SK-N-SH (cell line): ENCODE measurements at regions not wholly inside any gene's neighbourhood (a gene's known extent, or its start where the extent isn't known, plus 50 kb on each side); places are given as distances from the start of the nearest gene placed in this dataset.

Experiments
- CTCF ChIA-PET: fragments of 300-600, 350-600 bp; formaldehyde crosslinking; extraction: SDS; loops from one replicate; lab custom pipeline; 2021; lab: Yijun Ruan, JAX
- POLR2A ChIA-PET: fragments of 350-600 bp; sonication (Branson Sonifier 250); formaldehyde crosslinking; extraction: SDS; loops from one replicate; lab custom pipeline; 2020; ENCODE audit warnings: antibody characterized with exemption, inconsistent platforms; lab: Yijun Ruan, JAX
- DNase-seq: peaks from one replicate; pipeline ENCODE4 v3.0.0; 2012
- H2AFZ ChIP-seq: fragments of 200-600 bp; sonication (generic); 2 replicates; pipeline ENCODE4 v1.8.1; 2016; ENCODE audit warnings: antibody characterized with exemption, mild to moderate bottlenecking, low read depth
- H3F3A ChIP-seq: fragments of 200-600 bp; sonication (generic); replicated peaks from 2 replicates; pipeline ENCODE3; 2016; ENCODE audit warnings: antibody characterized with exemption, mild to moderate bottlenecking; ENCODE audit not compliant: insufficient read depth
- H3K27ac ChIP-seq, 2 experiments: fragments of 200-500 bp in 1 of 2; fragments of 200-600 bp in 1 of 2; sonication (Bioruptor generic) in 1 of 2; sonication (generic), shearing (Covaris generic) in 1 of 2; 2 replicates each; pipeline versions ENCODE4 v1.5.1 to v1.6.1; 2014 to 2016; ENCODE audit warnings: low read depth in 2 of 2, inconsistent platforms in 1 of 2, low read length in 1 of 2, mild to moderate bottlenecking in 1 of 2, mixed read lengths in 1 of 2
- H3K27me3 ChIP-seq: fragments of 200-600 bp; sonication (generic), shearing (Covaris generic); 2 replicates; pipeline ENCODE4 v1.6.1; 2016; ENCODE audit warnings: mixed run types; ENCODE audit not compliant: insufficient read depth
- H3K36me3 ChIP-seq, 2 experiments: fragments of 200-500 bp in 1 of 2; fragments of 200-600 bp in 1 of 2; sonication (Bioruptor generic) in 1 of 2; sonication (generic) in 1 of 2; replicated peaks in 1 of 2; 2 replicates each; pipeline versions ENCODE3 to v1.5.1; 2014 to 2016; ENCODE audit warnings: low read length in 1 of 2, mild to moderate bottlenecking in 1 of 2; ENCODE audit not compliant: insufficient read depth in 2 of 2, control insufficient read depth in 1 of 2
- H3K4me1 ChIP-seq, 2 experiments: fragments of 200-500 bp in 1 of 2; fragments of 200-600 bp in 1 of 2; sonication (Bioruptor generic) in 1 of 2; sonication (generic), shearing (Covaris generic) in 1 of 2; 2 replicates each; pipeline versions ENCODE4 v1.5.1 to v1.6.1; 2014 to 2016; ENCODE audit warnings: low read depth in 1 of 2, low read length in 1 of 2, mixed run types in 1 of 2; ENCODE audit not compliant: insufficient read depth in 2 of 2, control insufficient read depth in 1 of 2
- H3K4me2 ChIP-seq: fragments of 200-600 bp; sonication (generic), shearing (Covaris generic); 2 replicates; pipeline ENCODE4 v1.6.1; 2017; ENCODE audit warnings: mixed run types
- H3K4me3 ChIP-seq, 2 experiments: fragments of 200-500 bp in 1 of 2; fragments of 200-600 bp in 1 of 2; sonication (Bioruptor generic) in 1 of 2; sonication (generic), shearing (Covaris generic) in 1 of 2; 2 replicates each; pipeline versions ENCODE4 v1.5.1 to v1.8.1; 2014 to 2016; ENCODE audit warnings: low read depth in 2 of 2, inconsistent platforms in 1 of 2, low read length in 1 of 2, mild to moderate bottlenecking in 1 of 2, mixed read lengths in 1 of 2, moderate library complexity in 1 of 2
- H3K79me2 ChIP-seq: fragments of 200-600 bp; sonication (generic); 2 replicates; pipeline ENCODE4 v1.8.1; 2017; ENCODE audit warnings: mild to moderate bottlenecking; ENCODE audit not compliant: insufficient read depth
- H3K9ac ChIP-seq: fragments of 200-600 bp; sonication (generic); 2 replicates; pipeline ENCODE4 v1.6.1; 2017; ENCODE audit warnings: mixed run types
- H3K9me2 ChIP-seq: fragments of 200-600 bp; sonication (generic); 2 replicates; pipeline ENCODE4 v1.6.1; 2017; ENCODE audit warnings: mixed run types
- H3K9me3 ChIP-seq: fragments of 200-600 bp; sonication (generic); 2 replicates; pipeline ENCODE4 v1.6.1; 2017; ENCODE audit warnings: mixed run types, mild to moderate bottlenecking, moderate library complexity
- H4K20me1 ChIP-seq: fragments of 200-600 bp; sonication (generic); 2 replicates; pipeline ENCODE4 v1.6.1; 2017; ENCODE audit warnings: mild to moderate bottlenecking, mixed run types; ENCODE audit not compliant: insufficient read depth
- GABPA ChIP-seq: IDR thresholded peaks from 2 replicates; pipeline ENCODE4 v1.4.0; 2012; ENCODE audit warnings: low read depth, mild to moderate bottlenecking
- GATA2 ChIP-seq: sonication (generic); formaldehyde crosslinking; IDR thresholded peaks from 2 replicates; pipeline ENCODE4 v1.5.0; 2020; ENCODE audit warnings: mild to moderate bottlenecking, missing genetic modification reagents
- IRF3 ChIP-seq: fragments of 150-350 bp; IDR thresholded peaks from 2 replicates; pipeline ENCODE4 v1.6.1; 2016; ENCODE audit warnings: mild to moderate bottlenecking, low read depth, low read length
- JUND ChIP-seq: IDR thresholded peaks from 2 replicates; pipeline ENCODE4 v1.4.0; 2012
- MAX ChIP-seq: IDR thresholded peaks from 2 replicates; pipeline ENCODE4 v1.4.0; 2012; ENCODE audit warnings: low read depth
- MEF2A ChIP-seq: IDR thresholded peaks from 2 replicates; pipeline ENCODE4 v1.4.0; 2012; ENCODE audit warnings: low read depth, borderline replicate concordance
- MXI1 ChIP-seq: IDR thresholded peaks from 2 replicates; pipeline ENCODE4 v1.6.1; 2012; ENCODE audit warnings: mild to moderate bottlenecking, low read depth, low read length, improper control_type of control experiment
- NFIC ChIP-seq: IDR thresholded peaks from 2 replicates; pipeline ENCODE4 v1.4.0; 2012; ENCODE audit warnings: borderline replicate concordance
- NRF1 ChIP-seq: IDR thresholded peaks from 2 replicates; pipeline ENCODE4 v1.6.1; 2012; ENCODE audit warnings: low read depth, mild to moderate bottlenecking, low read length
- PBX3 ChIP-seq: IDR thresholded peaks from 2 replicates; pipeline ENCODE4; 2012
- RCOR1 ChIP-seq: fragments of 150-350 bp; IDR thresholded peaks from 2 replicates; pipeline ENCODE4 v1.6.1; 2017; ENCODE audit warnings: antibody characterized with exemption, low read length
- REST ChIP-seq: IDR thresholded peaks from 2 replicates; pipeline ENCODE4 v1.6.1; 2012; ENCODE audit warnings: mild to moderate bottlenecking, low read depth, low read length, moderate library complexity
- RFX5 ChIP-seq: IDR thresholded peaks from 2 replicates; pipeline ENCODE4 v1.6.1; 2012; ENCODE audit warnings: mild to moderate bottlenecking, improper control_type of control experiment, low read length
- RXRA ChIP-seq: IDR thresholded peaks from 2 replicates; pipeline ENCODE4 v1.4.0; 2012; ENCODE audit warnings: low read depth, mild to moderate bottlenecking, borderline replicate concordance
- SIN3A ChIP-seq: IDR thresholded peaks from 2 replicates; pipeline ENCODE4 v1.6.1; 2012; ENCODE audit warnings: low read depth, mild to moderate bottlenecking, low read length, moderate library complexity, borderline replicate concordance
- TCF12 ChIP-seq: IDR thresholded peaks from 2 replicates; pipeline ENCODE4 v1.4.0; 2012
- TEAD4 ChIP-seq: IDR thresholded peaks from 2 replicates; pipeline ENCODE4 v1.4.0; 2012; ENCODE audit warnings: mild to moderate bottlenecking, borderline replicate concordance; ENCODE audit not compliant: insufficient read depth
- USF2 ChIP-seq: fragments of 150-350 bp; IDR thresholded peaks from 2 replicates; pipeline ENCODE4 v1.6.1; 2017; ENCODE audit warnings: antibody characterized with exemption, low read length, low read depth, borderline replicate concordance
- YY1 ChIP-seq: IDR thresholded peaks from 2 replicates; pipeline ENCODE4 v1.4.0; 2012; ENCODE audit warnings: low read depth, mild to moderate bottlenecking
- ZBTB33 ChIP-seq: IDR thresholded peaks from 2 replicates; pipeline ENCODE4 v1.4.0; 2012; ENCODE audit warnings: low read depth, borderline replicate concordance
- WGBS: methylation state at CpG from one replicate; pipeline ENCODE4 v1.1.6; 2017; ENCODE audit warnings: low lambda C conversion rate; 5-methylcytosine and 5-hydroxymethylcytosine counted together

GRCh38 chr6:74510878-74511277 lies 695.0 kb downstream of the COL12A1 start:
- no peaks in the 10 kb centered on the region for H3K27me3 ChIP-seq
- POLR2A ChIA-PET, result no interaction called here
- no peak overlapping the region for H2AFZ ChIP-seq
- no peaks in the 10 kb centered on the region for H3K4me1 ChIP-seq
- no peaks in the 10 kb centered on the region for H4K20me1 ChIP-seq
- H3K9me2 ChIP-seq, result no peaks in the 10 kb centered on the region
- H3K4me2 ChIP-seq, result no peak overlapping the region
- no peaks in the 10 kb centered on the region for H3K9me3 ChIP-seq
- DNase-seq, result no peak
- no peaks in the 10 kb centered on the region for H3F3A ChIP-seq
- no peak overlapping the region for H3K27ac ChIP-seq
- 26% methylated on average over 3 of the region's 3 CpGs for WGBS
- no peak overlapping the region for H3K9ac ChIP-seq
- no peak for TF ChIP-seq YY1
- no peak for TF ChIP-seq MAX
- no peak for TF ChIP-seq USF2
- TF ChIP-seq NRF1, result no peak
- no peak for TF ChIP-seq RCOR1
- TF ChIP-seq SIN3A, result no peak
- no peak for TF ChIP-seq MXI1
- no peak for TF ChIP-seq TCF12
- TF ChIP-seq NFIC, result no peak
- no peak for TF ChIP-seq TEAD4
- no peak for TF ChIP-seq RFX5
- TF ChIP-seq GABPA, result no peak
- TF ChIP-seq ZBTB33, result no peak
- no peak for TF ChIP-seq MEF2A
- TF ChIP-seq JUND, result no peak
- no peak for TF ChIP-seq RXRA
- H3K79me2 ChIP-seq, result no peaks in the 10 kb centered on the region
- CTCF ChIA-PET, result interaction anchor here (1.0 kb wide), 1 partner anchor 11 kb away, joined by 3 read pairs; no protein-coding TSS in a partner anchor
- no peak overlapping the region for H3K4me3 ChIP-seq
- H3K36me3 ChIP-seq, result no peaks in the 10 kb centered on the region

- no peak overlapping the region for H2AFZ ChIP-seq
- CTCF ChIA-PET, result no interaction called here
- no peaks in the 10 kb centered on the region for H3K4me1 ChIP-seq
- H3K4me2 ChIP-seq, result no peak overlapping the region
- no peaks in the 10 kb centered on the region for H3F3A ChIP-seq
- H3K9me2 ChIP-seq, result no peaks in the 10 kb centered on the region
- H3K9me3 ChIP-seq, result peaks cover 4% of the 10 kb centered on the region; the same call in 1 of the 2 replicates
- no peaks in the 10 kb centered on the region for H3K27me3 ChIP-seq
- no peaks in the 10 kb centered on the region for H3K79me2 ChIP-seq
- no peak overlapping the region for H3K9ac ChIP-seq
- TF ChIP-seq GABPA (no peak), PBX3 (no peak), REST (no peak), TEAD4 (no peak), GATA2 (CRISPR knock-in tag) (no peak), IRF3 (no peak)
- no peak overlapping the region for H3K27ac ChIP-seq
- POLR2A ChIA-PET, result no interaction called here
- DNase-seq, result no peak
- H4K20me1 ChIP-seq, result no peaks in the 10 kb centered on the region
- no peak overlapping the region for H3K4me3 ChIP-seq
- 6% methylated on average over 1 of the region's 1 CpG for WGBS
- no peaks in the 10 kb centered on the region for H3K36me3 ChIP-seq
Measured at GRCh38 chr6:74507649-74508048, 698.2 kb downstream of the COL12A1 start.
